G401.6 (cell line): ENCODE measurements at regions not wholly inside any gene's neighbourhood (a gene's known extent, or its start where the extent isn't known, plus 50 kb on each side); places are given as distances from the start of the nearest gene placed in this dataset.

Experiments used
- FAIRE-seq: peaks from 2 replicates; lab custom pipeline; 2012; peaks lifted over from hg19 to GRCh38; lab: Jason Lieb, UNC

DNA sequence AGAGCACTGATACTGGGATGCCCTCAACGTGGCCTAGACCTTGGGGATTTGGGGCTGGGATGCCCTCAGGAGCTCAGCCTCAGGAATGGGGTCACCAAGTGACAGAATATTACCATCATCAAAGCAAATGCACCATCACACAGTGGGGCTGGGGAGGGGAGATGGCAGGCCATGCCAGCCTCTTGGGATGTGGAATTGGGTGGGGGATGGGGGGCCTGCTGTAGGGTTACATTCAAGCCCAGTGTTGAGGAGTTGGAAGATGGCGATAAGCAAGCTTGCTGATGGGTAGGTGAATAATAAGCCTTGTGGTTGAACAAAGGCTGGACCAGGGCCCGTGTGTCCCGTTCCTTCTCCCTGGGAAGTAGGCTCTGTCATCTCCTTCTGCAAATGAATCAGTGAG lies 69.1 kb upstream of the GPR12 start:
- FAIRE-seq, result no peak

DNA sequence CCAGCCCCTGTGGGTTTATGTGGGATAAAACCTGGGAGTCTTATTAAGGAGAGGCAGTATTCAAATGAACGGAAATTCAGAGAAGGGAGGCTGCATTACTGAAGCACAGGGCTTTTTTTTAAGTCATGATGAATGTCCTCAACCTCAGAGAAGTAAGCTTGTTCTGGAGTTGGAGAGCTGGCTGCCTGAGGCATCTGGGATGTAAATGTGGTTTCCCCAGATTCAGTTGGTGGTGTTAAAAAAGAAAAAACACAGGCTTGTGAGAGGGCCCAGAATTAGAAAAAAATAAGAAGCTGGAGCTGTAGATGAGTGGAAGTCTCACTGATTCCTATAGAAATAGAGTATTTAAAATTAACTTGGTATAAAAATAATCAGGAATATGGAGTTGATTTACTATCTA lies 64.0 kb upstream of the GPR12 start:
- no peak for FAIRE-seq

DNA sequence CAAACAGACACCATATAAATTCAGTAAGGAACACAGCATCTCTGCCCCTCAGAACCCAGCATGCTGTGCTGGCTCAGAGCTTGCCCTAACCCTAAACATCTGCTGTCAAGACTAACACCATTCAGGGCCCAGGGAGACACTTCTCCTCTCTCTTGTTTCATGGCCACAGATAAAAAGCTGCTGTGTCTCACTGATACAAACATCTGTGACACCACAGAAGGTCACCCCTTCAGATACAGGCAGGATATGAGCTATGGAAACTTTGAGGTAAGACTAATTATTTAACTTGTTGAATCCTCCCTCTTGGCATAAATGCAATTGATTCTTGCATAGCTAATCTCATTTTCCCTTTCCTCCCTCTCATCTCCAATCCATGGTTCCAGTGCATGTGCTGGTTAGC lies 61.6 kb upstream of the GPR12 start:
- FAIRE-seq, result no peak

DNA sequence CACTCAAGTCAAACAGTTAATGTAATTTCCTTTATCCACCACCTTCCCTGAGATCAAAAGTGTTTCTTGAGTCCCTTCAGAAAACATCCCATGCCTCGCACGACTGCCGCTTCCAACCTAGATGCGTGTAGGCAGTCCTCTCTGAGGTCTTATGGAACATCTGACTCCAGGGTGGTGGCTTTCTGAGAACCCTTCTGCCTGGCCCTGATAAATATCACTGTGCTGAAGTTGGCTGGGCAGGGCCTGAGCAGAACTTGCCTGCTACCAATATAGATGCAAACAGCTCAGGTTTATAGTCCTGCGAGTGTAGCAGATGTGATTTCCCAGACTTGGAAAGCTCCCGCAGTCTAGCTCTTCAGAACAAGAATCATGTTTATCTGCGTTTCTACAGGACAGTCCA lies 61.1 kb upstream of the GPR12 start:
- no peak for FAIRE-seq

DNA sequence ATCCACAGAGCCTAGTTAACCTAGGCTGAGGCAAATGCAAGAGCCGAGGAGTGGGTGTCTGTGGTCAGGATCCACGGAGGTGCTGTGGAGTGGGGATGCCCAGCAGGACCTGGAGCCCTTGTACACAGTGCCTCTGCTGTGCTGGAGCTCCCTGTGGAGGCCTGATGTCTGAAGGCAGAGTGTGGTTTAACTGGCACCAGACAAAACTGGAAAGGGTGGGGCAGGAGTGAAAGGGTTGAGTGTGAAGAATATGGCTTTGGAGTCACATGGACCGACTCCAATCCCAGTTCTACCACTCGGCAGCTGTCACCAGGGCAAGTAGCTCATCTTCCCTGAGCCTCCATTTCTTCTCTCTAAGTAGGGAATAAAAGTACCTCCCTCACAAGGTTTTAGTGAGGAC lies 60.3 kb upstream of the GPR12 start:
- no peak for FAIRE-seq

DNA sequence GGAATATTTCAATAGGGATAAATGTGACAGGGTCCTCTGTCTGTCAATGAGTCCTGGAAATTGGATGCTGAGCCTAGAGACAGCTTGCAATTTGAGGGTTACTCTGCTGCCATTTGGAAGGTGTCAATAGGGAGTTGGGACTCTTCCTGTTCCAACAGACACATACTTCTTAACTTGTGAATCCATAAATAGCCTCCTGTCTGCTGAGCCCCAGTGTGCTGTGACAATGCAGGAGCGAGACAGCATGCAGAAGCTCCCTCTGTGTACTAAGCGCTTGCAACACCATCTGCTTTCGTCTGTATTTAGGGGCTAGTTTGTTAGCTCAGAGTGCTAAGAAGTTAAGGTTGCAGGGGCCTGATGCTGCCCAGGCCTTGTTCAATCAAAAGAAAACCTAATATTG lies 58.5 kb upstream of the GPR12 start:
- FAIRE-seq, result no peak

DNA sequence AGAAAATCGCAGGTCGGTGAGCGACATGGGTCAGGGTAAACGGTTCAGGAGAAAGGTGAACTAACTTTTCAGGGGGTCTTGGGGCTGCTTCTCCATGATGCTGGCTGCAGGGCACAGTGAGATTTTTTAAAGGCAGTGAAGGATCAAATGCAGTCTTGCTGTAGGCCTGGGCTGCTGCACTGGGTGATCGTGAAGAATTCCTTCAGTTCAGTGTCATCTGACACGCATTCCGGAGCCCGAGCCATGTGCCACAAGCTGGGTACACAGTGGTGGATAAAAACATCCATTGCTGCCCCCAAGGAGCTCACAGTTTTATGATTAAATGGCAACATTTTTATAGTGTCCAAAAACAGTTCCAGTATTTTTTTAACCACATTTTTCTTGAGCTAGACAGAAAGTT lies 56.3 kb upstream of the GPR12 start:
- no peak for FAIRE-seq

DNA sequence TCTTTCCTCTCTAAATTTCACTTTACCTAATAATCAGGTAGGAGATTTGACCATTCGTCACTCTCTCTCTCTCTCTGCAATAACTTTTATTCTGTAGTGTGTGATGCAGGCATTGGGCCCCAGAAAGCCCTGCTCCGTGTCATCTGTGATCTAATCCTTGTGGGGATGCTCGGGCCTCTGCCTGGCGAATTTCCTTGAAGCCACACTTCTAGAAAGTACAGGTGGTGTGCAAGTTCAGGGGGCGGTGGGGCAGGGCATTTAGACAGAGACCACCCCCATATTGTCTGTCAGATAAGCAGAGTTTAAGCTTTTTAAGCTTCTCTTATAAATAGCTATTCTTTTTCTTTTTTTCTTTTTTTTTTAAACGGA lies 53.4 kb upstream of the GPR12 start:
- no peak for FAIRE-seq

DNA sequence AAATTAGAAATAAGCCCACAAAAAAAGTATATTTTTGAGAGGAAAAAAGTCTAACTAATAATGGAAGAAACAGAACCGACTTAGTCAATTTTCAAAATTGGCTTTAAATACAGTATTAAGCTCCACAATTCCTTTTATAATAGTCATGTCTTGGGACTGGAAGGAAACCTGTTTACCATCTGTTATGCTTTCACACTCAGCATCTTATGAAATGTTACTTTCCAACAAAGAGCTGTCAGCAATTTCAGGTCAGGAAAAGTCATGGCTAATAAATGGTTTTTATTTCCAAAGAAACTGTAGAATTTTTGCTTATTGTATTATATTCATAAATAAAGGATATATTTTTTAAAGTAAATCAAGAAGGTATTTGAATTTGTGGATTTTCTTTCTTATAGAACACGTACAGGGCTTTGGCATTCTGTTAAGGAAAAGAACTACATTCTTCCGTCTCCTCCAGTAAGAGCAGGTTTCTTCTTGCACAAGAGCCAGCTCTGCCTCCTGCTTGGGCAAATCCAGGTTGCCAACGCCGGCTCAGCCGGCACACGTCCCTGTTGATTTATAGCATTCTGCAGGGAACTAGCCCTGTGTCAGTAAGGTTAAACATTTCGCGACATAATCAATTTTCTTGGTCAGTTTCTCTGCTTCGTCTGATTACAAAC lies 52.9 kb upstream of the GPR12 start:
- FAIRE-seq, result no peak

DNA sequence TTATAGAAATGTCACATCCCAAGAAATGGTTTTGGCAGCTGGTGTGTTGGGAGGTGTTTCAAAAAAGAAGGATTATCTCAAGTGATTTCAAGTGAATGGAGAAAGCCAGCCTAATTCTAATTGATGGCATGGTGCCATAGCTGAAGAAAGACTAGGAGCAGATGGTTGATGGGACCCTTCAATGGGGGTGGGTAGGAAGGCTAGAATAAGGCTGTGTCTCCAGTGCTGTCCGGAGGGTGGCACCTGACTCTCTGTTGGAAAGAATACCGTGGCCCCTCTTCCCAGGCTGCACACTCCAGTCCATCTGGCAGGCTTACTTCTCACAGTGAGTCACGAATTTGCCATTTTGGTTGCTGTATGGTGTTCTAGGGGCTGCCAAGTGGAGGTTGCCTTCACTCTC lies 51.0 kb upstream of the GPR12 start:
- no peak for FAIRE-seq
